ENCODE measurements at regions not wholly inside any gene's neighbourhood (a gene's known extent, or its start where the extent isn't known, plus 50 kb on each side); places are given as distances from the start of the nearest gene placed in this dataset.

DNA sequence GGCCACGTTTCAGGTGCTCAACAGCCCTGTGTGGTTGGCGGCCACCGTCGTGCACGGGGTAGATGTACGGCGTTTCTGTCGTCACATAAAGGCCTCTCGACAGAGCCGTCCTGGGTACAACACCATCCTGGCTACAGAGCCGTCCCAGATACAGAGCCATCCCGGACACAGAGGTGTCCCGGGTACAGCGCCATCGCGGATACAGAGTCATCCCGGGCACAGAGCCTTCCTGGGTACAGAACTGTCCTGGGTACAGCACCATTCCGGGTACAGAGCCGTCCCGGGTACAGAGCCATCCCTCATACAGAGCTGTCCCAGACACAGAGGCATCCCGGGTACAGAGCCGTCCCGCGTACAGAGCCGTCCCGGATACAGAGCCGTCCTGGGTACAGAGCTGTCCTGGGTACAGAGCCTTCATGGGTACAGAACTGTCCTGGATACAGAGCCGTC lies 222.7 kb upstream of the SOX1 start:
- no peak for DNase-seq (ENCODE audit: low spot score)
- POLR2A ChIA-PET (ENCODE audit: low non-redundant PET) = no interaction called here
- Histone ChIP-seq H3K4me1 (ENCODE audit: insufficient read depth, low read length, poor library complexity, severe bottlenecking) (no peaks in the 10 kb centered on the region), H3K27me3 (replicated peaks; ENCODE audit: insufficient read depth, low read depth, low read length, poor library complexity) (peaks cover 33% of the 10 kb centered on the region), H3K4me3 (ENCODE audit: low read depth, low read length, poor library complexity, severe bottlenecking) (no peak overlapping the region), H3K9me3 (ENCODE audit: low read depth, low read length, poor library complexity, severe bottlenecking) (no peaks in the 10 kb centered on the region), H3K36me3 (ENCODE audit: insufficient read depth, low read length, poor library complexity, severe bottlenecking) (no peaks in the 10 kb centered on the region), H3K27ac (ENCODE audit: low read depth, low read length, poor library complexity, severe bottlenecking) (no peak overlapping the region)
- CTCF ChIA-PET = no interaction called here
- BruUV-seq (replicated peaks) = no TSS peak
- intact Hi-C loops (cut with micrococcal nuclease; ENCODE audit: unreplicated experiment) = no loop called here
- TF ChIP-seq, protein P1, sequence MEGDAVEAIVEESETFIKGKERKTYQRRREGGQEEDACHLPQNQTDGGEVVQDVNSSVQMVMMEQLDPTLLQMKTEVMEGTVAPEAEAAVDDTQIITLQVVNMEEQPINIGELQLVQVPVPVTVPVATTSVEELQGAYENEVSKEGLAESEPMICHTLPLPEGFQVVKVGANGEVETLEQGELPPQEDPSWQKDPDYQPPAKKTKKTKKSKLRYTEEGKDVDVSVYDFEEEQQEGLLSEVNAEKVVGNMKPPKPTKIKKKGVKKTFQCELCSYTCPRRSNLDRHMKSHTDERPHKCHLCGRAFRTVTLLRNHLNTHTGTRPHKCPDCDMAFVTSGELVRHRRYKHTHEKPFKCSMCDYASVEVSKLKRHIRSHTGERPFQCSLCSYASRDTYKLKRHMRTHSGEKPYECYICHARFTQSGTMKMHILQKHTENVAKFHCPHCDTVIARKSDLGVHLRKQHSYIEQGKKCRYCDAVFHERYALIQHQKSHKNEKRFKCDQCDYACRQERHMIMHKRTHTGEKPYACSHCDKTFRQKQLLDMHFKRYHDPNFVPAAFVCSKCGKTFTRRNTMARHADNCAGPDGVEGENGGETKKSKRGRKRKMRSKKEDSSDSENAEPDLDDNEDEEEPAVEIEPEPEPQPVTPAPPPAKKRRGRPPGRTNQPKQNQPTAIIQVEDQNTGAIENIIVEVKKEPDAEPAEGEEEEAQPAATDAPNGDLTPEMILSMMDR (conservative IDR thresholded peaks at IDR 0.05; ENCODE audit: low read depth, low read length) = no peak
- TF ChIP-seq EZH2 (IDR thresholded peaks at IDR 0.05; ENCODE audit: borderline replicate concordance, low read depth, low read length, poor library complexity, severe bottlenecking) = no peak

DNA sequence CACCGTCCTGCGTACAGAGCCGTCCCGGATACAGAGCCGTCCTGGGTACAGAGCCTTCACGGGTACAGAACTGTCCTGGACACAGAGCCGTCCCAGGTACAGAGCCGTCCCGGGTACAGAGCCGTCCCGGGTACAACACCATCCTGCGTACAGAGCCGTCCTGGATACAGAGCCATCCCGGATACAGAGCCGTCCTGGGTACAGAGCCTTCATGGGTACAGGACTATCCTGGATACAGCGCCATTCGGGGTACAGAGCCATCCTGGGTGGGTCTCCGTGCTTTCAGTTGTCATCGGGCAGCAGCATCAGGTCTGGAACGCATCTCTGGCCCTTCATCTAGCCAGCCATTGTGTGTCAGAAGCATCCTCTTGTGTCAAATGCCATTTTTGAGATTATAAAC lies 222.3 kb upstream of the SOX1 start:
- DNase-seq (ENCODE audit: low spot score) = no peak
- CTCF ChIA-PET = no interaction called here
- no peaks in the 10 kb centered on the region for H3K36me3 ChIP-seq (ENCODE audit: insufficient read depth, low read length, poor library complexity, severe bottlenecking)
- POLR2A ChIA-PET (ENCODE audit: low non-redundant PET) = no interaction called here
- intact Hi-C loops (cut with micrococcal nuclease; ENCODE audit: unreplicated experiment) = no loop called here
- H3K27me3 ChIP-seq (replicated peaks; ENCODE audit: insufficient read depth, low read depth, low read length, poor library complexity) = peaks cover 33% of the 10 kb centered on the region
- H3K4me1 ChIP-seq (ENCODE audit: insufficient read depth, low read length, poor library complexity, severe bottlenecking) = no peaks in the 10 kb centered on the region
- TF ChIP-seq, protein P1 (conservative IDR thresholded peaks at IDR 0.05; ENCODE audit: low read depth, low read length) = no peak
- no peak for TF ChIP-seq EZH2 (IDR thresholded peaks at IDR 0.05; ENCODE audit: borderline replicate concordance, low read depth, low read length, poor library complexity, severe bottlenecking)
- no peak overlapping the region for H3K27ac ChIP-seq (ENCODE audit: low read depth, low read length, poor library complexity, severe bottlenecking)
- no peaks in the 10 kb centered on the region for H3K9me3 ChIP-seq (ENCODE audit: low read depth, low read length, poor library complexity, severe bottlenecking)
- no TSS peak for BruUV-seq (replicated peaks)
- H3K4me3 ChIP-seq (ENCODE audit: low read depth, low read length, poor library complexity, severe bottlenecking) = no peak overlapping the region

DNA sequence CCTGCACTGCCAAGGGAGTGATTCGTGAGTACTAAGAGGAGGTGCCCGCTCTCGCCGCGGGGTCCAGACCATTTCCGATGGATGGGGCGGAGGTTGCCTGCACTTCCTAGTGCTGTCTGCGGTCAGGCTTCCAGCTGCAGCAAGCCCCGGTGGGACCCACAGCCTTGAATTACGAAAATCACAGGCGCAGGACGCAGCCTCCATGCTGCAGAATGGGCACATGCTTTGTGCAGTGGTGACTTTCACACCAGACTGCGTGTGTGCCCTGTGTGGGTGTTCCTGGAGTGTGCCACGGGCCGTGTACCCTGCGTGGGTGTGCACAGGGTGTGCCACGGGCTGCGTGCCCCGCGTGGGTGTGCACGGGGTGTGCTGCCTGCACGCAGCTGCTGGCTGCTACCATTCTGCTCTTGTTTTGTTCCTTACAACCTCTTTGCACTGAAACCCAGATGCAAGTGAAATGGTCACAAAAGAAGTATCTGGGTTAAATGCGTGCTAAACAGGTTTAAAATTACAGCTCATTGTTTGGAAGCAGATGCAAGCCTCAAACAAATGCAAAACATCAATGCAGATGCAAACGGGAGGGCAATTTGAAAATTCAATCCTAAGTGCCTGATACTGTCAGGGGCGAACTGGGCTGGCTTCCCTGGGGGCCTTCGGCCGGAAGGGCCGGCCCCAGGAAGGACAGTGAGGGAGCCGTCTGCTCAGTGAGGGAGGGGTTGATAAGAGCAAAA lies 221.2 kb upstream of the SOX1 start:
- Histone ChIP-seq H3K4me3 (ENCODE audit: low read depth, low read length, poor library complexity, severe bottlenecking) (no peak overlapping the region), H3K9me3 (ENCODE audit: low read depth, low read length, poor library complexity, severe bottlenecking) (no peaks in the 10 kb centered on the region), H3K27me3 (replicated peaks; ENCODE audit: insufficient read depth, low read depth, low read length, poor library complexity) (peaks cover 33% of the 10 kb centered on the region), H3K27ac (ENCODE audit: low read depth, low read length, poor library complexity, severe bottlenecking) (no peak overlapping the region), H3K36me3 (ENCODE audit: insufficient read depth, low read length, poor library complexity, severe bottlenecking) (no peaks in the 10 kb centered on the region), H3K4me1 (ENCODE audit: insufficient read depth, low read length, poor library complexity, severe bottlenecking) (no peaks in the 10 kb centered on the region)
- CTCF ChIA-PET = no interaction called here
- intact Hi-C loops (cut with micrococcal nuclease; ENCODE audit: unreplicated experiment) = no loop called here
- BruUV-seq (replicated peaks) = no TSS peak
- POLR2A ChIA-PET (ENCODE audit: low non-redundant PET) = no interaction called here
- TF ChIP-seq, protein P1 (conservative IDR thresholded peaks at IDR 0.05; ENCODE audit: low read depth, low read length) = no peak
- no peak for TF ChIP-seq EZH2 (IDR thresholded peaks at IDR 0.05; ENCODE audit: borderline replicate concordance, low read depth, low read length, poor library complexity, severe bottlenecking)
- DNase-seq (ENCODE audit: low spot score) = no peak

Measured in A673 (cell line).